GM12892 (cell line): ENCODE measurements at regions not wholly inside any gene's neighbourhood (a gene's known extent, or its start where the extent isn't known, plus 50 kb on each side); places are given as distances from the start of the nearest gene placed in this dataset.

Experiments
- POLR2A ChIP-seq: IDR thresholded peaks from 2 replicates; pipeline ENCODE4 v1.6.1; 2011; ENCODE audit warnings: low read depth, low read length, control low read depth
- TAF1 ChIP-seq: IDR thresholded peaks from 2 replicates; pipeline ENCODE4 v1.6.1; 2011; ENCODE audit warnings: low read depth, mild to moderate bottlenecking, control low read depth, low read length, borderline replicate concordance

GRCh38 chr4:12968345-12968744 is 515.8 kb downstream of the RAB28 start:
- TF ChIP-seq TAF1 (no peak), POLR2A (no peak)
